ENCODE measurements at regions not wholly inside any gene's neighbourhood (a gene's known extent, or its start where the extent isn't known, plus 50 kb on each side); places are given as distances from the start of the nearest gene placed in this dataset.

DNA sequence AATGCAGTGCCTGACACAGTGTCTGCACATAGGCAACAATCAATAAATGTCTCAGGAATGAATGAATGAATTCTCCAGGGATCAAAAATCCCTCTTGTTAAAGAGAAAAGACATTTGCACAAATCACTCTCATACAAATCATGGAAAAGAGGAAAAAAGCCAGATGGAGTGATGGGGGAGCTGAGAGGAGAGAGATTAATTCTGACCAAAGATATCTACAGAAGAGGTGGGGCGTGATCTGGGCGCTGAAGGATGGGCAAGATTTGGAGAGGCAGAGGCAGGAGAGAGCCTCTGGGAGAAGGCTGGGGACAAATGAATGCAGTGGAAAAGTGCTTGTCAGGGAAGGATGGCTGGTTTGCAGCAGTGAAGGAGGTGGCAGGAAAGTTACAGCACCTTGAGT lies 142.9 kb upstream of the BACH2 start:
- Histone ChIP-seq H3K27ac (ENCODE audit: low read depth in 1 of 2, low read length in 1 of 2) (no peak overlapping the region), H3K27me3 (ENCODE audit: control insufficient read depth in 2 of 2, insufficient read depth in 1 of 2, low read length in 1 of 2) (no peaks in the 10 kb centered on the region), H3K9me3 (ENCODE audit: control insufficient read depth in 2 of 2, insufficient read depth in 1 of 2, low read length in 1 of 2) (peaks cover 0 to 1% of the 10 kb centered on the region in 2 donors), H3K4me1 (ENCODE audit: control insufficient read depth in 2 of 2, insufficient read depth in 2 of 2, low read length in 2 of 2) (no peaks in the 10 kb centered on the region), H3K36me3 (ENCODE audit: control insufficient read depth in 2 of 2, insufficient read depth in 2 of 2, low read length in 1 of 2) (no peaks in the 10 kb centered on the region), H3K4me3 (ENCODE audit: low read length in 2 of 2) (no peak overlapping the region)
- WGBS: 97% methylated on average over 2 of the region's 2 CpGs
- DNase-seq (ENCODE audit: low read depth in 6 of 9, low spot score in 9 of 9): no peak

DNA sequence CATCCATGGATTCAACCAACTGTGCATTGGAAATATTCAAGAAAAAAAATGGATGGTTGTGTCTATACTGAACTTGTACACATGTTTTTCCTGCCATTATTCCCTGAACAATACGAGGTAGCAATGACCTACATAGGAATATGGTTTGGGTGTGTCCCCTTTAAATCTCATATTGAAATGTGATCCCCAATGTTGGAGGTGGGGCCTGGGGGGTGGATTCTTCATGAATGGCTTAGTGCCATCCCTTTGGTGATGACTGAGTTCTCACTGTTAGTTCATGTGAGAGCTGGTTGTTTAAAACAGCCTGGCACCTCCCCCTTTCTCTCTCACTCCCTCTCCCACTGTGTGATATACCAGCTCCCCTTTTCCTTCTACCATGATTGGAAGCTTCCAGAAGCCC lies 139.8 kb upstream of the BACH2 start:
- DNase-seq (ENCODE audit: low read depth in 6 of 9, low spot score in 9 of 9): no peak
- Histone ChIP-seq H3K9me3 (ENCODE audit: control insufficient read depth in 2 of 2, insufficient read depth in 1 of 2, low read length in 1 of 2) (peaks cover 1 to 13% of the 10 kb centered on the region in 2 donors), H3K4me3 (ENCODE audit: low read length in 2 of 2) (no peak overlapping the region), H3K27ac (ENCODE audit: low read depth in 1 of 2, low read length in 1 of 2) (no peak overlapping the region), H3K27me3 (ENCODE audit: control insufficient read depth in 2 of 2, insufficient read depth in 1 of 2, low read length in 1 of 2) (no peaks in the 10 kb centered on the region), H3K4me1 (ENCODE audit: control insufficient read depth in 2 of 2, insufficient read depth in 2 of 2, low read length in 2 of 2) (no peaks in the 10 kb centered on the region), H3K36me3 (ENCODE audit: control insufficient read depth in 2 of 2, insufficient read depth in 2 of 2, low read length in 1 of 2) (no peaks in the 10 kb centered on the region)
- 97% methylated on average over 1 of the region's 1 CpG for WGBS

DNA sequence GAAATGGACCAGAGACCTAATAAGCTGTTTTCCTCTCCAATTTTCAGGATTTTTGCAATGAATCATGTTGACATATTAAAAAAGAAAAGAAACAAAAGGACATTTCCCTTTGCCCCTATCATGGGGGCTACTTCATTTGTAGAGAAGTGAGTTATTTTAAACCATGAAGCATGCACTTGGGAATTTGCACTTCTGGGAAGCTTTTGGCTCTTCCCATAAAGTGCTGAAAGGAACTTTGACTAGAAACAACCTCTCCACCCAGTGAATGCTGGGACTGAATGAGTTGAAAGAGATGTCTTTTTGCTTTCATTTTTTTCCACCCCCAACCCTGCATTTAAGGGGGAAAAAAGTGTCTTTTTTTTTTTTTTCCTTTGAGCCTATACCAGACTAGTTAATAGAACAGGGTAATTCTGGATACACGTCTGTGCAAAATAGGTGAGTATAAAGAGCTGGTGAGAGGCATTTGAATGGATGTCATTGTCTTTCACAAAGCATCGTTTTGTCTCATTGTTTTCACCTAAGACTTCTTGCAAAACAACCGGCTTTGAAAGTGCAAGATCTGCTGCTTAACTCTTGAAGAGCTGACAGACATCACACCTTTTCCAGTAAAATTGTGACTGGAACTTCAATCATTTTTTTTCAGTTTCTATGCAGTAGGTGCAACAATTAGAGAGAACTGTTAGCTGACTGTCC lies 138.7 kb upstream of the BACH2 start:
- Histone ChIP-seq H3K9me3 (ENCODE audit: control insufficient read depth in 2 of 2, insufficient read depth in 1 of 2, low read length in 1 of 2) (peaks cover 1 to 13% of the 10 kb centered on the region in 2 donors), H3K4me1 (ENCODE audit: control insufficient read depth in 2 of 2, insufficient read depth in 2 of 2, low read length in 2 of 2) (no peaks in the 10 kb centered on the region), H3K27me3 (ENCODE audit: control insufficient read depth in 2 of 2, insufficient read depth in 1 of 2, low read length in 1 of 2) (no peaks in the 10 kb centered on the region), H3K36me3 (ENCODE audit: control insufficient read depth in 2 of 2, insufficient read depth in 2 of 2, low read length in 1 of 2) (no peaks in the 10 kb centered on the region), H3K27ac (ENCODE audit: low read depth in 1 of 2, low read length in 1 of 2) (no peak overlapping the region), H3K4me3 (ENCODE audit: low read length in 2 of 2) (no peak overlapping the region)
- WGBS: 88% methylated on average over 3 of the region's 3 CpGs
- no peak for DNase-seq (ENCODE audit: low read depth in 6 of 9, low spot score in 9 of 9)

DNA sequence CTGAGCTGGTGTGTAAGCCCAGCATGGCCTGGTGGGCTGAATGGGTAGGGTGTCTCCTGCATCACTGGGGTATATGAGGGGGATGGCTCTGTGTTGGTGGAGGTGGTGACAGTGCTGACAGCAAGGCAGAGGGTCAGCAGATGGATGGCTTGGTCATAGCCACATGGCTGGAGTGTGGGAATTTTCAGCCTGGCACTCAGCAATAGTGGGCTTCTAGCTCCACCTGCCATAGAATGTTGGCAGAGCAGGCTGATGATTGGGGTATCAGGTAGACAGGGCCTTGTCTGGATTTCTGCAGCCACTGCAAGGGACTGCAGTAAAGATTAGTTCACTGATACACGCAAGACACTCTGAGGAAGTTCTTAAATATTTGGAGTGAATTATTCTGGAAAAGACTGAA lies 137.5 kb upstream of the BACH2 start:
- Histone ChIP-seq H3K4me1 (ENCODE audit: control insufficient read depth in 2 of 2, insufficient read depth in 2 of 2, low read length in 2 of 2) (no peaks in the 10 kb centered on the region), H3K27me3 (ENCODE audit: control insufficient read depth in 2 of 2, insufficient read depth in 1 of 2, low read length in 1 of 2) (no peaks in the 10 kb centered on the region), H3K9me3 (ENCODE audit: control insufficient read depth in 2 of 2, insufficient read depth in 1 of 2, low read length in 1 of 2) (peaks cover 1 to 13% of the 10 kb centered on the region in 2 donors), H3K4me3 (ENCODE audit: low read length in 2 of 2) (no peak overlapping the region), H3K36me3 (ENCODE audit: control insufficient read depth in 2 of 2, insufficient read depth in 2 of 2, low read length in 1 of 2) (no peaks in the 10 kb centered on the region), H3K27ac (ENCODE audit: low read depth in 1 of 2, low read length in 1 of 2) (no peak overlapping the region)
- WGBS: 98% methylated on average over 1 of the region's 1 CpG
- no peak for DNase-seq (ENCODE audit: low read depth in 6 of 9, low spot score in 9 of 9)

GRCh38 chr6:90432937-90433336 lies 136.3 kb upstream of the BACH2 start:
- no peak for DNase-seq (ENCODE audit: low read depth in 6 of 9, low spot score in 9 of 9)
- Histone ChIP-seq H3K36me3 (ENCODE audit: control insufficient read depth in 2 of 2, insufficient read depth in 2 of 2, low read length in 1 of 2) (no peaks in the 10 kb centered on the region), H3K9me3 (ENCODE audit: control insufficient read depth in 2 of 2, insufficient read depth in 1 of 2, low read length in 1 of 2) (peaks cover 1 to 13% of the 10 kb centered on the region in 2 donors), H3K4me3 (ENCODE audit: low read length in 2 of 2) (no peak overlapping the region), H3K4me1 (ENCODE audit: control insufficient read depth in 2 of 2, insufficient read depth in 2 of 2, low read length in 2 of 2) (no peaks in the 10 kb centered on the region), H3K27me3 (ENCODE audit: control insufficient read depth in 2 of 2, insufficient read depth in 1 of 2, low read length in 1 of 2) (no peaks in the 10 kb centered on the region), H3K27ac (ENCODE audit: low read depth in 1 of 2, low read length in 1 of 2) (no peak overlapping the region)

GRCh38 chr6:90432041-90432775 lies 135.6 kb upstream of the BACH2 start:
- Histone ChIP-seq H3K4me1 (ENCODE audit: control insufficient read depth in 2 of 2, insufficient read depth in 2 of 2, low read length in 2 of 2) (no peaks in the 10 kb centered on the region), H3K27ac (ENCODE audit: low read depth in 1 of 2, low read length in 1 of 2) (no peak overlapping the region)
- 98% methylated on average over 3 of the region's 3 CpGs for WGBS

DNA sequence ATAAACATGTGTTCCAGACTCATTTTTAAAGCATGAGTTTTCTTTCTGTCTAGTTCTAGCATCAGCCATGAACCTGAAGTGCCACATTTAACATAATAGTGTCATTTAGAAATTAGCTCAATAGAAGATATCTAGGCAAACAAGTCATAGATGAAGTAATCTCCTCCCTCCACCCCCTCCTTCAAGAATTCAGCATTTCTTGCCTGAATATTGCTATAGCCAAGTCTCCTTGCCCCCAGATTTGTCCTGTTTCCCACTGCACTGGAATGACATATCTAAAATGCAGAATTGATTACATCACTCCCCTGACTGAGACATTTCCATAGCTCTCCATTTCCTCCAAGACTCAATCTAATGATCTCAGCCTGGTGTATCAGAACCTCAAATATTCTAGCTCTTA lies 134.9 kb upstream of the BACH2 start:
- no peaks in the 10 kb centered on the region for H3K4me1 ChIP-seq (ENCODE audit: control insufficient read depth in 2 of 2, insufficient read depth in 2 of 2, low read length in 2 of 2)
- DNase-seq (ENCODE audit: low read depth in 6 of 9, low spot score in 9 of 9): no peak
- no peak overlapping the region for H3K4me3 ChIP-seq (ENCODE audit: low read length in 2 of 2)
- H3K36me3 ChIP-seq (ENCODE audit: control insufficient read depth in 2 of 2, insufficient read depth in 2 of 2, low read length in 1 of 2): no peaks in the 10 kb centered on the region
- no peak overlapping the region for H3K27ac ChIP-seq (ENCODE audit: low read depth in 1 of 2, low read length in 1 of 2)
- H3K27me3 ChIP-seq (ENCODE audit: control insufficient read depth in 2 of 2, insufficient read depth in 1 of 2, low read length in 1 of 2): no peaks in the 10 kb centered on the region
- H3K9me3 ChIP-seq (ENCODE audit: control insufficient read depth in 2 of 2, insufficient read depth in 1 of 2, low read length in 1 of 2): peaks cover 1 to 13% of the 10 kb centered on the region in 2 donors

More at GRCh38 chr6:90432041-90432775, 135.6 kb upstream of the BACH2 start:
- Histone ChIP-seq H3K4me3 (ENCODE audit: low read length in 2 of 2) (no peak overlapping the region), H3K36me3 (ENCODE audit: control insufficient read depth in 2 of 2, insufficient read depth in 2 of 2, low read length in 1 of 2) (no peaks in the 10 kb centered on the region), H3K9me3 (ENCODE audit: control insufficient read depth in 2 of 2, insufficient read depth in 1 of 2, low read length in 1 of 2) (peaks cover 1 to 13% of the 10 kb centered on the region in 2 donors), H3K27me3 (ENCODE audit: control insufficient read depth in 2 of 2, insufficient read depth in 1 of 2, low read length in 1 of 2) (no peaks in the 10 kb centered on the region)
- DNase-seq (ENCODE audit: low read depth in 6 of 9, low spot score in 9 of 9): no peak

DNA sequence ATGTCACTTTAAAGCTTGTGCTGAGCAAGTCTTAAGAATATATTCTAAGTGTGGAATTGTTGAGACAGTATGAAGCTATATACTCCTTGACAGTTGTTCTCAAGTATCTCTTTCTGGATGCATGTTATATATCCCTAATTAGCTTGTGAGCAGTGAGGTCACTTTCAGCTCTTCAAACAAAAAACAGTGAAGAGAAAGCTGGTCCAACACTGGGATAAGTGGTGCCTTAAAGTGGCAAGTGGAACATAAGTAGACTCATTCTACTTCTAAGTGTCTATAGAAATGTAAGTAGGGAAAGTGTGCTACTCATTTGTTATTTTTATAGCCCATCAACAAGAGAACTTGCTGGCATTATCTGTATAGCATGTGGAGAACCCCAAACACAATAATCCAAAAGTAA lies 133.1 kb upstream of the BACH2 start:
- no peaks in the 10 kb centered on the region for H3K27me3 ChIP-seq (ENCODE audit: control insufficient read depth in 2 of 2, insufficient read depth in 1 of 2, low read length in 1 of 2)
- H3K4me1 ChIP-seq (ENCODE audit: control insufficient read depth in 2 of 2, insufficient read depth in 2 of 2, low read length in 2 of 2): peaks cover 4 to 5% of the 10 kb centered on the region in 2 donors
- H3K36me3 ChIP-seq (ENCODE audit: control insufficient read depth in 2 of 2, insufficient read depth in 2 of 2, low read length in 1 of 2): no peaks in the 10 kb centered on the region
- peak in 1 of 9 donors; percentile 39 for DNase-seq (ENCODE audit: low read depth in 6 of 9, low spot score in 9 of 9)
- H3K9me3 ChIP-seq (ENCODE audit: control insufficient read depth in 2 of 2, insufficient read depth in 1 of 2, low read length in 1 of 2): peaks cover 1 to 13% of the 10 kb centered on the region in 2 donors
- no peak overlapping the region for H3K27ac ChIP-seq (ENCODE audit: low read depth in 1 of 2, low read length in 1 of 2)
- H3K4me3 ChIP-seq (ENCODE audit: low read length in 2 of 2): no peak overlapping the region

GRCh38 chr6:90428514-90428913 lies 131.9 kb upstream of the BACH2 start:
- 97% methylated on average over 1 of the region's 1 CpG for WGBS
- no peak overlapping the region for H3K4me3 ChIP-seq (ENCODE audit: low read length in 2 of 2)
- peaks cover 4 to 5% of the 10 kb centered on the region in 2 donors for H3K4me1 ChIP-seq (ENCODE audit: control insufficient read depth in 2 of 2, insufficient read depth in 2 of 2, low read length in 2 of 2)
- no peak for DNase-seq (ENCODE audit: low read depth in 6 of 9, low spot score in 9 of 9)
- no peak overlapping the region for H3K27ac ChIP-seq (ENCODE audit: low read depth in 1 of 2, low read length in 1 of 2)
- H3K36me3 ChIP-seq (ENCODE audit: control insufficient read depth in 2 of 2, insufficient read depth in 2 of 2, low read length in 1 of 2): no peaks in the 10 kb centered on the region
- peaks cover 0 to 5% of the 10 kb centered on the region in 2 donors for H3K9me3 ChIP-seq (ENCODE audit: control insufficient read depth in 2 of 2, insufficient read depth in 1 of 2, low read length in 1 of 2)
- no peaks in the 10 kb centered on the region for H3K27me3 ChIP-seq (ENCODE audit: control insufficient read depth in 2 of 2, insufficient read depth in 1 of 2, low read length in 1 of 2)
